Subcutaneous abdominal adipose tissue (tissue), 5 donors: ENCODE measurements at regions not wholly inside any gene's neighbourhood (a gene's known extent, or its start where the extent isn't known, plus 50 kb on each side); places are given as distances from the start of the nearest gene placed in this dataset.

Experiments
- H3K27ac ChIP-seq: one replicate; pipeline ENCODE4 v1.7.0; 2013; ENCODE audit warnings: low read depth, mild to moderate bottlenecking, inconsistent platforms, low read length, moderate library complexity
- H3K27me3 ChIP-seq, 5 donors: one replicate each; pipeline ENCODE4 v1.7.0; 2013; ENCODE audit warnings: low read length in 5 of 5, inconsistent platforms in 1 of 5; ENCODE audit not compliant: control insufficient read depth in 5 of 5, insufficient read depth in 4 of 5
- H3K36me3 ChIP-seq, 5 donors: one replicate each; pipeline ENCODE4 v1.7.0; 2013; ENCODE audit warnings: low read length in 5 of 5; ENCODE audit not compliant: control insufficient read depth in 5 of 5, insufficient read depth in 5 of 5
- H3K4me1 ChIP-seq, 5 donors: one replicate each; pipeline ENCODE4 v1.7.0; 2013; ENCODE audit warnings: low read length in 5 of 5, mild to moderate bottlenecking in 3 of 5, moderate library complexity in 1 of 5; ENCODE audit not compliant: control insufficient read depth in 5 of 5, insufficient read depth in 5 of 5
- H3K4me3 ChIP-seq, 5 donors: one replicate each; pipeline ENCODE4 v1.7.0; 2013; ENCODE audit warnings: low read length in 5 of 5, low read depth in 1 of 5
- H3K9ac ChIP-seq, 5 donors: one replicate each; pipeline ENCODE4 v1.7.0; 2013; ENCODE audit warnings: low read length in 5 of 5, mild to moderate bottlenecking in 4 of 5, moderate library complexity in 3 of 5
- H3K9me3 ChIP-seq, 5 donors: one replicate each; pipeline ENCODE4 v1.7.0; 2013; ENCODE audit warnings: low read length in 5 of 5; ENCODE audit not compliant: control insufficient read depth in 5 of 5
- donor health status: healthy.
- donor health status: healthy.
- donor health status: healthy.
- donor health status: healthy.
- donor health status: healthy.

DNA sequence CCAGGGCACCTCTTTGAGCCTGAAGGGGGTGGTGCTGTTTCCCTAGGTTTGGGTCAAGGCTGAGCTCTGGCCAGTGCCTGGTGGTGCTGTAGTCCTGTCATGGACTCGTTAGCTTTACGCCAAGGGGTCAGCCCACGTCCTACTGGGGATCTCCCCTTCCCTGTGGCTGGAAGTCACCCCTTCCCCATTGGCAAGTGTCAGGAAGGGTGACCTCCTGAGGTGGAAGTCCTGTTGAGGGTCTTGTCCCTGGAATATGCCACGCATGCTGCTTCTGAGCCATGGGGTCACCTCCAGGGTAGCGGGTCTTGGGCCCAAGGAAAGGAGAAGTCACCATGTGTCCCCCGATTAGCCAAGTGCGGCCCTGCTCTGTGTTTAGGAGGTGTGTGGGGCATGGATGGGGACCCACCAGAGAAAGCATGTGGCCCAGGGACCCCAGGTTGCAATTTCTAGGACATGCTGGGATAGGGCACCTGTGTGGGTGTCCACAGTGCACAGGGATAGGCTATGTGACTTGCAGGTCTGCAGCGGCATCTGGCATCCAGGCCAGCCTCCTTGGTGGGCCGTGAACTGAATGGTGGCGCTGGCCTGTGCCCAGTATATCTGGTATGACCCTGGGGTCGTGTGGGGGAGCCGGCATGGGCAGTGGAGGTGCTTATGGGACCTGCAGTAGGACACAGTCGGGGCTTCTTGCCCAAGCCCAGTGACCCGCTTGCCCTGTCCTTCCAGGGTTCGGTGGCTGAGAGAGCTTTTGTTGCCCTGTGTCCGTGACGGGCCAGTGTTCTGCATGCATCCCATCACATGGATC is 226.7 kb downstream of the SNRPN start:
- Histone ChIP-seq H3K9ac (no peak overlapping the region), H3K27ac (no peak overlapping the region), H3K4me1 (no peaks in the 10 kb centered on the region), H3K9me3 (peaks cover 0 to 91% (median 58%) of the 10 kb centered on the region in 5 donors), H3K27me3 (peaks cover 0 to 2% (median 0%) of the 10 kb centered on the region in 5 donors), H3K36me3 (no peaks in the 10 kb centered on the region), H3K4me3 (no peak overlapping the region)

DNA sequence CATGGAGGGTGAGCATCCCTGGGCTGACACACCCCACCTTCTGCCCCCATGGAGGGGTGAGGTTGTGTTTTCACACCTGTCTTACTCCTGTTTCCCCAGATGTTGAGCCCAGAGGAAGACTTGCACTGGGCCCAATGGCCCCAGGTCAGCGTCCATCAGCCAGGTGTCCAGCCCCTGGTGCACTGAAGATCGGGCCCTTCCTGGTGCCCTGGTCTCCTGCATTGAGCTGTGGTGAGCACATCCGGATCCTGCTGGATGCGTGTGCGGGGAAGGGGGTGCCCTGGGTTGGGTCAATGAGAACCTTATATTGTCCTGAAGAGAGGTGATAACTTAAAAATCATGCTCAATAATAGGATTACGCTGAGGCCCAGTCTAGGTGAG is 227.3 kb downstream of the SNRPN start:
- Histone ChIP-seq H3K9me3 (peaks cover 0 to 86% (median 63%) of the 10 kb centered on the region in 5 donors), H3K9ac (no peak overlapping the region), H3K36me3 (no peaks in the 10 kb centered on the region), H3K4me3 (no peak overlapping the region), H3K4me1 (no peaks in the 10 kb centered on the region), H3K27ac (no peak overlapping the region), H3K27me3 (peaks cover 0 to 2% (median 0%) of the 10 kb centered on the region in 5 donors)

DNA sequence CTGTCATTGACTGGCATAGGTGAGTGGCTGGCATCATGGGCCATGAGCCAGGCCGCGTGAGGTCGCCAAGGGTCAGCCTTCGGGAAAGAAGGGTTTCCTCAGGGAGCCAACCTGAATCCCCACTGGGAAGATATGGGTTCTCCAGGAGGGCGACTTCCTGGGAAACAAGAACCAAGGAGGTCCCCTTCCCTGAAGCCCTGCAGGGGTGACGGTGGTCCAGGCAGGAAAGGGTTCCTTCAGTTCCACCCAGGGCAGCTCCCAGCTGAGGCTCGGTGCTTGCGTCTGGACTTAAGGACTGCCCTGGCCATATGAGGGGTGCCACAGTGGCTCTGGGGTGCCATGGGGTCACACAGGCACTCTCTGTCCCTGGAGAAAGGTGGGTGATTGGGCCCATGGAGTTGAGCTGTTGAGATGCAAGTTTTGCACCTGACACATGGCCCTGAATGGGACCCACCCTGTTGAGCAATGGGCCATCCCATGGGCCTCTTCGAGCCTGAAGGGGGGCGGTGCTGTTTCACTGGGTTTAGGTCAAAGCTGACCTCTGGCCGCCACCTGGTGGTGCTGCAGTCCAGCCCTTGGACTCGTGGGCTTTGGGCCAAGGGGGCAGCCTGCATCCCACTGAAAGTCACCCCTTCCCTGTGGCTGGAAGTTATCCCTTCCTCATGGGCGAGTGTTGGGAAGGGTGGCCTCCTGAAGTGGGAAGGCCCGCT is 228.1 kb downstream of the SNRPN start:
- peaks cover 0 to 80% (median 60%) of the 10 kb centered on the region in 5 donors for H3K9me3 ChIP-seq
- no peaks in the 10 kb centered on the region for H3K36me3 ChIP-seq
- H3K27ac ChIP-seq: no peak overlapping the region

DNA sequence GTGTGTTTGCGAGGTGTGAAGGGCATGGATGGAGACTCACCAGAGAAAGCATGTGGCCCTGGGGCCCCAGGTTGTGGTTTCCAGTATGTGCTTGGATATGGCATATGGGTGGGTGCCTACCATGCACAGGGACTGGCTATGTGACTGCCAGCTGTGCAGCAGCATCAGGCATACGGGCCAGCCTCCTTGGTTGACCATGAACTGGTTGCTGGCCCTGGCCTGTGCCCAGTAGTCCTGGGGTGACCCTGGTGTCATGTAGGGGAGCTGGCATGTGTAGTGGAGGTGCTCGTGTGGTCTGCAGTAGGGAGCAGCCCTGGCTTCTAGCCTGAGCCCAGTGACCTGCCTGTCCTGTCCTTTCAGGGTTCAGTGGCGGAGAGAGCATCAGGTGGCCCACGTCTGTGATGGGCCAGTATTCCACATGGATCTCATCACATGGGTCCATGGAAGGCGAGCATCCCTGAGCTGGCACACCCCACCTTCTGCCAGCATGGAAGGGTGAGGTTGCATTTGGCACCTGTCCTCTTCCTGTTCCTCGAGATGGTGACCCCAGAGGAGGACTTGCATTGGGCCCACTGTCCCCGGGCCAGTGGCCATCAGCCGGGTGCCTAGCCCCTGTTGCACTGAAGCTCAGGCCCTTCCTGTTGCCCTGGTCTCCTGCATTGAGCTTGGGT is 228.9 kb downstream of the SNRPN start:
- Histone ChIP-seq H3K36me3 (no peaks in the 10 kb centered on the region), H3K4me1 (no peaks in the 10 kb centered on the region), H3K27ac (no peak overlapping the region), H3K9me3 (peaks cover 0 to 80% (median 62%) of the 10 kb centered on the region in 5 donors), H3K27me3 (peaks cover 0 to 2% (median 0%) of the 10 kb centered on the region in 5 donors), H3K4me3 (no peak overlapping the region), H3K9ac (no peak overlapping the region)

More for the DNA sequence above, 228.1 kb downstream of the SNRPN start:
- no peak overlapping the region for H3K4me3 ChIP-seq
- H3K9ac ChIP-seq: no peak overlapping the region
- H3K4me1 ChIP-seq: no peaks in the 10 kb centered on the region
- peaks cover 0 to 2% (median 0%) of the 10 kb centered on the region in 5 donors for H3K27me3 ChIP-seq

DNA sequence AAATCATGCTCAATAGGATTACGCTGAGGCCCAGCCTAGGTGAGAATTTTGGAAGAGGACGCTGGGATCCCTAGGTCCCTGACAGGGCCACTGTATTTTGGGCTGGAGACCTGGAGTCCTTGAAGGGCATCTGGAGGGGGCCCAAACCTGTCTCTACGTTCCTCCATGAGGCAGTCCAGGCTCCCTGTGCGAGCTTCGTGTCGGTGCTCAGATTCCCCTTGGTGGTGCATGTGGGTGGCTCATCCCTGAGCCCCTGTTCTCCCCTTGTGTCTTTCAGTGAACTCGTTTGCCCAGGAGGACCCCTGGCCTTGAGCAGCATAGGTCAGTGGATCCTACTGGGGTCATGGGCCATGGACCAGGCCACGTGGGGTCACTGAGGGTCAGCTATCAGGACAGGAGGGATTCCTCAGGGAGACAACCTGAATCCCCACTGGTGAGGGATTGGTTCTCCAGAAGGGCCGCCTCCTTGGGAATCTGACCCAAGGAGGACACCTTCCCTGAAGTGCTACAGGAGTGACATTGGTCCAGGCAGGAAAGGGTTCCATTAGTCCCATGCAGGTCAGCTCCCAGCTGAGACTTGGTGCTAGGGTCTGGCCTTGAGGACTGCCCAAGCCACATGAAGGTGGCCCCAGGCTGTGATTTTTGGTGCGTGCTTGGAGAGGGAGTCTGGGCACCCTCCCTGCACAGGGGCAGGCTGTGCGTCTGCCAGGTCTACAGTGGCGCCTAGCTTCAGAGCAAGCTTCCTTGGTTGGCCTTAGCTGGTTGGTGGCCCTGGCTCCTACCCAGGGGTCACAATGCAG is 229.8 kb downstream of the SNRPN start:
- H3K36me3 ChIP-seq: no peaks in the 10 kb centered on the region
- H3K4me3 ChIP-seq: no peak overlapping the region
- H3K27me3 ChIP-seq: peaks cover 0 to 2% (median 0%) of the 10 kb centered on the region in 5 donors
- H3K4me1 ChIP-seq: no peaks in the 10 kb centered on the region
- peaks cover 0 to 81% (median 68%) of the 10 kb centered on the region in 5 donors for H3K9me3 ChIP-seq
- H3K27ac ChIP-seq: no peak overlapping the region
- H3K9ac ChIP-seq: no peak overlapping the region

DNA sequence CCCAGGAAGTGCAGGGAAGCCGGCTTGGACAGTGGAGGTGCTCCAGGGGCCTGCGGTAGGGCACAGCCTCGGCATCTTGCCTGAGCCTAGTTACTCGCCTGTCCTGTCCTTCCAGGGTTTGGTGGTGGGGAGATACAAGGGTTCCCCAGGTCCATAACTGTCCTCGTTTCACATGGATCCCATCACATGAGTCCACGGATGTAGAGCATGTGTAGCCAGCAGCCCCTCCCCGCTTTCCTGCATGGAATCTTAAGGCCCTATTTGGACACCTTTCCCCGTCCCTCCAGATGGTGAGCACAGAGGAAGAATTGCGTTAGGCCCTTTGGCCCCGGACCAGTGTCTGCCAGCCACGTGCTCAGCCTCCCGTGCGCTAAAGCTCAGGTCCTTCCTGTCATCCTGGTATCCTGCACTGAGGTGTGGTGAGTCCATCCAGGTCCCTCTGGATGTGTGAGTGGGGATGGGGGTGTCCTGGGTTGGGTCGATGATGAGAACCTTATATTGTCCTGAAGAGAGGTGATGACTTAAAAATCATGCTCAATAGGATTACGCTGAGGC is 230.4 kb downstream of the SNRPN start:
- no peak overlapping the region for H3K27ac ChIP-seq
- H3K9me3 ChIP-seq: peaks cover 0 to 80% (median 69%) of the 10 kb centered on the region in 5 donors
- H3K36me3 ChIP-seq: no peaks in the 10 kb centered on the region
- H3K4me1 ChIP-seq: no peaks in the 10 kb centered on the region
- H3K9ac ChIP-seq: no peak overlapping the region
- H3K27me3 ChIP-seq: peaks cover 0 to 2% (median 0%) of the 10 kb centered on the region in 5 donors
- H3K4me3 ChIP-seq: no peak overlapping the region

DNA sequence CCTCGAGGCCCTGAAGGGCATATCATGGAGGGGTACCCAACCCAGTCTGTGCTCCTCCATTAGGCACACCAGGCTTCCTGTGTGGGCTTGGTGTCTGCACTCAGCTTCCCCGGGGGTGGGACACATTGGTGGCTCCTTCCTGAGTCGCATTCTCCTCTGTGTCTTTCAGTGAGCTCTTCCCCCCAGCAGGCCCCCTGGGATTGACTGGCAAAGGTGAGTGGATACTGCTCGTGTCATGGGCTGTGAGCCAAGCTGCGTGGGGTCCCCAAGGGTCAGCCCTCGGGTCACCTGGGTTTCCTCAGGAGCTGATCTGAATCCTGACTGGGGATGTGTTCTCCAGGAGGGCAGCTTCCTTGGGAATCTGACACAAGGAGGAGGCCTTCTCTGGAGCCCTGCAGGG is 231.0 kb downstream of the SNRPN start:
- Histone ChIP-seq H3K9me3 (peaks cover 0 to 83% (median 73%) of the 10 kb centered on the region in 5 donors), H3K27ac (no peak overlapping the region), H3K9ac (no peak overlapping the region)

DNA sequence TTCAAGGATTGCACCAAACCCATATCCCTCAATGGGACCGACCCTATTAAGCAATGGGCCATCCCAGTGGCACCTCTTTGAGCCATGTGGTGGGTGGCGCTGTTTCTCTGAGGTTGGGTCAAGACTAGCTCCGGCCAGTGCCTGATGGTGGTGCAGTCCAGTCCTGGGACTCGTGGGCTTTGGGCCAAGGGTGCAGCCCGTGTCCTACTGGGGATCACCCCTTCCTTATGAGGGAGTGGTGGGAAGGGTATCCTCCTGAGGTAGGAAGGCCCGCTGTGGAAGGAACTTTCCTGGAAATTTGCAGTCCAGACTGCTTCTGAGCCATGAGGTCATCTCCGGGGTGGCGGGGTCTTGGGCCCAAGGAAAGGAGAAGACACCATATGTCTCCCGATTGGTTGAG is 231.6 kb downstream of the SNRPN start:
- no peaks in the 10 kb centered on the region for H3K36me3 ChIP-seq
- H3K4me3 ChIP-seq: no peak overlapping the region
- H3K4me1 ChIP-seq: no peaks in the 10 kb centered on the region
- no peak overlapping the region for H3K27ac ChIP-seq
- H3K27me3 ChIP-seq: peaks cover 0 to 2% (median 0%) of the 10 kb centered on the region in 5 donors
- H3K9ac ChIP-seq: no peak overlapping the region
- peaks cover 0 to 82% (median 73%) of the 10 kb centered on the region in 5 donors for H3K9me3 ChIP-seq

More for the DNA sequence above, 231.0 kb downstream of the SNRPN start:
- Histone ChIP-seq H3K4me3 (no peak overlapping the region), H3K4me1 (no peaks in the 10 kb centered on the region), H3K27me3 (peaks cover 0 to 2% (median 0%) of the 10 kb centered on the region in 5 donors), H3K36me3 (no peaks in the 10 kb centered on the region)

DNA sequence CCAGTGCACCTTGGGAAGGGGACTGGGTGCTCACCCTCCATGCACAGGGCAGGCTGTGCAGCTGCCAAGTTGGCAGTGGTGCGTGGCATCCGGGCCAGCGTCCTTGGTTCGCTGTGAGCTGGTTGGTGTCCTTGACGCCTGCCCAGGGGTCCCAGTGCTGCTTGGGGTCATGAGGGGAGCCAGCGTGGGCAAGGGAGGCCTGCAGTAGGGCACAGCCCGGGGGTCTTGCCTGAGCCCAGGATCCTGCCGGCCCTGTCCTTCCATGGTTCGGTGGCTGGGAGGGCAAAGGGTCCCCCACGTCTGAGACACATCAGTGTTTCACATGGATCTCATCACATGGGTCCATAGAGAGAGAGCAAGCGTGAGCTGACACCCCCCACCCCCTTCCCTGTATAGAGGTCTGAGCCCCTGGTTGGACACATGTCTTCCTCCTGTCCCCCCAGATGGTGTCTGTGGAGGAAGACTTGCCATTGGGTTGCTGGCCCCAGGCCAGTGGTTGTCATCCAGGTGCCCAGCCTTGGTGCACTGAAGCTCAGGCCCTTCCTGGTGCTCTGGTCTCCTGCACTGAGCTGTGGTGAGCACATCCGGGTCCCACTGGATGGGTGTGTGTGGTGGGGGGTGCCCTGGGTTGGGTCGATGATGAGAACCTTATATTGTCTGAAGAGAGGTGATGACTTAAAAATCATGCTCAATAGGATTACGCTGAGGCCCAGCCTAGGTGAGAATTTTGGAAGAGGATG is 232.3 kb downstream of the SNRPN start:
- no peak overlapping the region for H3K9ac ChIP-seq
- no peak overlapping the region for H3K27ac ChIP-seq
- peaks cover 0 to 81% (median 73%) of the 10 kb centered on the region in 5 donors for H3K9me3 ChIP-seq
- H3K27me3 ChIP-seq: no peaks in the 10 kb centered on the region
- H3K36me3 ChIP-seq: no peaks in the 10 kb centered on the region
- no peak overlapping the region for H3K4me3 ChIP-seq
- no peaks in the 10 kb centered on the region for H3K4me1 ChIP-seq
